ENCODE measurements at regions not wholly inside any gene's neighbourhood (a gene's known extent, or its start where the extent isn't known, plus 50 kb on each side); places are given as distances from the start of the nearest gene placed in this dataset.

DNA sequence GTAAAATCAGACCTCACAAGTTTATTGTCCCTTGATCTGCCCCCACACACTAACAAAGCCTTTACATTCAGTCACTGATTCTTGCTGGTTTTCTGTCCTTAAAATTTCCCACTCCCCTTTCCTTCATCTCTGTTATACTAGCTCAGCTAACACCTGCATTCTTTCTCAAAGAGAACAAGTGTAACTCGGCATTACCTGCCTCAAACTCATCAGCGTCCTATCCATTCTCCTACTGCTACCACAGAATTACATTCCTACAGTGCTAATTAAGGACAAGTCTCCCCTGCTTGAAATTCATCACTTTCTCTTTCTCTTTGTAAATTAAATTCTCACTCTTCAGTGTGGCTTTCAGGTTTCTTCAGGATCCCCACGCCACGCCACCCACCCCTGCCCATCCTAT lies 773.2 kb downstream of the FRK start:
- TF ChIP-seq, protein P1, sequence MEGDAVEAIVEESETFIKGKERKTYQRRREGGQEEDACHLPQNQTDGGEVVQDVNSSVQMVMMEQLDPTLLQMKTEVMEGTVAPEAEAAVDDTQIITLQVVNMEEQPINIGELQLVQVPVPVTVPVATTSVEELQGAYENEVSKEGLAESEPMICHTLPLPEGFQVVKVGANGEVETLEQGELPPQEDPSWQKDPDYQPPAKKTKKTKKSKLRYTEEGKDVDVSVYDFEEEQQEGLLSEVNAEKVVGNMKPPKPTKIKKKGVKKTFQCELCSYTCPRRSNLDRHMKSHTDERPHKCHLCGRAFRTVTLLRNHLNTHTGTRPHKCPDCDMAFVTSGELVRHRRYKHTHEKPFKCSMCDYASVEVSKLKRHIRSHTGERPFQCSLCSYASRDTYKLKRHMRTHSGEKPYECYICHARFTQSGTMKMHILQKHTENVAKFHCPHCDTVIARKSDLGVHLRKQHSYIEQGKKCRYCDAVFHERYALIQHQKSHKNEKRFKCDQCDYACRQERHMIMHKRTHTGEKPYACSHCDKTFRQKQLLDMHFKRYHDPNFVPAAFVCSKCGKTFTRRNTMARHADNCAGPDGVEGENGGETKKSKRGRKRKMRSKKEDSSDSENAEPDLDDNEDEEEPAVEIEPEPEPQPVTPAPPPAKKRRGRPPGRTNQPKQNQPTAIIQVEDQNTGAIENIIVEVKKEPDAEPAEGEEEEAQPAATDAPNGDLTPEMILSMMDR (IDR thresholded peaks at IDR 0.05), result no peak
- TF ChIP-seq EZH2 (IDR thresholded peaks at IDR 0.05) (no peak), EZH2phosphoT487 (IDR thresholded peaks at IDR 0.05) (no peak)

Measured in neural progenitor cell (in vitro differentiated cells).